NT2/D1 (cell line): ENCODE measurements at regions not wholly inside any gene's neighbourhood (a gene's known extent, or its start where the extent isn't known, plus 50 kb on each side); places are given as distances from the start of the nearest gene placed in this dataset.

Source experiments
- SUZ12 ChIP-seq: IDR thresholded peaks from 2 replicates; pipeline ENCODE4 v1.6.1; 2011; ENCODE audit not compliant: insufficient read length, insufficient read depth; ENCODE audit errors: extremely low read depth
- YY1 ChIP-seq: IDR thresholded peaks from 2 replicates; pipeline ENCODE4 v1.6.1; 2011; ENCODE audit not compliant: insufficient read length, insufficient read depth
- ZNF274 ChIP-seq: IDR thresholded peaks from 2 replicates; pipeline ENCODE4 v1.6.1; 2011; ENCODE audit warnings: mild to moderate bottlenecking, low read depth, low read length

DNA sequence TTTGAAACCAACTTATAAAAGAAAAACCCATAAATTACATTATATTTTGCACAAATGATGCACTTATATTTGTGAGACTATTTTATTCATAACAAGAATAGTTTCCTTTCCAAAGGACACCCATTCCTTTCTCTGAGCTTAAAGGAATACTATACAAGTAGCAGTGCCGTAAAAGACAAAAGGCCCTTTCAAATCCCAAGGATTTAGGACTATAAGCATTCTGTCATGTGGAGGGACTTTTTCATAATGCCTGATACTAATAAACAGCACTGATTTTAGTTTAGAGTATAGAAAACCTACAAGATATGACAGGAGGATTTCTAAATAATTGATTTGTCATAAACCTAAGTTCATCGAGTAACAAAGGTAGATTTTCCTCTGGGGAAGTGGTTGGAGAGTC, 1134.2 kb upstream of the ZEB2 start:
- TF ChIP-seq ZNF274 = no peak
- TF ChIP-seq YY1 = no peak
- no peak for TF ChIP-seq SUZ12
